ENCODE measurements at regions not wholly inside any gene's neighbourhood (a gene's known extent, or its start where the extent isn't known, plus 50 kb on each side); places are given as distances from the start of the nearest gene placed in this dataset.

DNA sequence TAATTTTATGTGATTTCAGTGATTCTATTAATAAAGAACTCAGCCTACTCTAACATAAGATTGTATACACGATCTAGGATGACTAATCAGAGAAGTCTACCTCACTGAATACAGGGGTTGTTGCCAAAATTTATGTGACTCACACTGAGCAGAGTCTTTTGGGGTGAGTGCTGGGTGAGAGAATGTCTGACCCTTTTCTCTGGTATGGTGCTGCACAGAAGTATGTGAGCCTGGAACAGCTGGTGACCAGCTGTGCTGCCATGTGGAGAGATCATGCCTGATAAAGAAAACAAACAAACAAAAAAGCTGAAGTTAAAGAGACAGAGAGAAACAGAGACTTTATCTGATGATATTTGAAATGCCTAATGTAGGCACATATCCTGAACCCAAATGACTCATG, 618.1 kb upstream of the GRIA3 start:
- no peak overlapping the region for H3K27ac ChIP-seq (ENCODE audit: control insufficient read depth, insufficient read depth)
- no peaks in the 10 kb centered on the region for H3K27me3 ChIP-seq (replicated peaks in 1 of 2; ENCODE audit: control insufficient read depth in 2 of 2, insufficient read depth in 2 of 2, low read length in 1 of 2)
- no peaks in the 10 kb centered on the region for H3K79me2 ChIP-seq (ENCODE audit: control insufficient read depth, insufficient read depth, low read length)
- intact Hi-C loops (cut with micrococcal nuclease; ENCODE audit: unreplicated experiment), result no loop called here
- H3K36me3 ChIP-seq (ENCODE audit: control insufficient read depth in 2 of 2, insufficient read depth in 2 of 2, low read length in 1 of 2), result no peaks in the 10 kb centered on the region
- ChIA-PET CTCF (no interaction called here), POLR2A (no interaction called here), RAD21 (ENCODE audit: unreplicated experiment) (no interaction called here), SMC1A (ENCODE audit: uncharacterized antibody, unreplicated experiment) (interaction anchor here (1.0 kb wide), 1 partner anchor 49 kb away, joined by 4 read pairs; no protein-coding TSS in a partner anchor)
- WGBS (ENCODE audit: insufficient coverage, insufficient replicate concordance, low lambda C conversion rate, missing lambda C conversion rate), result 0% methylated on average over 1 of the region's 1 CpG
- no peaks in the 10 kb centered on the region for H4K20me1 ChIP-seq (ENCODE audit: control insufficient read depth, insufficient read depth)
- no peak overlapping the region for H3K4me3 ChIP-seq
- BruUV-seq (replicated peaks), result no TSS peak
- H3K4me2 ChIP-seq (ENCODE audit: control insufficient read depth, insufficient read depth), result no peak overlapping the region
- H2AFZ ChIP-seq (ENCODE audit: control insufficient read depth, low read depth, low read length), result no peak overlapping the region
- no peak for FAIRE-seq
- H3K9me3 ChIP-seq (replicated peaks; ENCODE audit: control insufficient read depth, insufficient read depth, low read length), result no peaks in the 10 kb centered on the region
- no peak for DNase-seq (ENCODE audit: low read depth, low spot score)
- H3K9ac ChIP-seq (ENCODE audit: control insufficient read depth, insufficient read depth, low read length), result no peak overlapping the region
- TF ChIP-seq SRF (IDR thresholded peaks at IDR 0.05; ENCODE audit: low read depth in 2 of 2, low read length in 2 of 2), result no peak
- TF ChIP-seq, protein P1, sequence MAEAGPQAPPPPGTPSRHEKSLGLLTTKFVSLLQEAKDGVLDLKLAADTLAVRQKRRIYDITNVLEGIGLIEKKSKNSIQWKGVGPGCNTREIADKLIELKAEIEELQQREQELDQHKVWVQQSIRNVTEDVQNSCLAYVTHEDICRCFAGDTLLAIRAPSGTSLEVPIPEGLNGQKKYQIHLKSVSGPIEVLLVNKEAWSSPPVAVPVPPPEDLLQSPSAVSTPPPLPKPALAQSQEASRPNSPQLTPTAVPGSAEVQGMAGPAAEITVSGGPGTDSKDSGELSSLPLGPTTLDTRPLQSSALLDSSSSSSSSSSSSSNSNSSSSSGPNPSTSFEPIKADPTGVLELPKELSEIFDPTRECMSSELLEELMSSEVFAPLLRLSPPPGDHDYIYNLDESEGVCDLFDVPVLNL (IDR thresholded peaks at IDR 0.05; ENCODE audit: low read depth, low read length), result no peak
- TF ChIP-seq ASH2L (IDR thresholded peaks at IDR 0.05; ENCODE audit: borderline replicate concordance, low read depth), result no peak
- TF ChIP-seq ZSCAN29 (IDR thresholded peaks at IDR 0.05), result no peak
- TF ChIP-seq EZH2 (IDR thresholded peaks at IDR 0.05; ENCODE audit: borderline replicate concordance, control insufficient read depth, low read depth, low read length), result no peak
- no peaks in the 10 kb centered on the region for H3K4me1 ChIP-seq (ENCODE audit: control insufficient read depth, insufficient read depth, low read length)
- no peak for ATAC-seq
- in situ Hi-C loops (cut with MboI), result no loop called here

DNA sequence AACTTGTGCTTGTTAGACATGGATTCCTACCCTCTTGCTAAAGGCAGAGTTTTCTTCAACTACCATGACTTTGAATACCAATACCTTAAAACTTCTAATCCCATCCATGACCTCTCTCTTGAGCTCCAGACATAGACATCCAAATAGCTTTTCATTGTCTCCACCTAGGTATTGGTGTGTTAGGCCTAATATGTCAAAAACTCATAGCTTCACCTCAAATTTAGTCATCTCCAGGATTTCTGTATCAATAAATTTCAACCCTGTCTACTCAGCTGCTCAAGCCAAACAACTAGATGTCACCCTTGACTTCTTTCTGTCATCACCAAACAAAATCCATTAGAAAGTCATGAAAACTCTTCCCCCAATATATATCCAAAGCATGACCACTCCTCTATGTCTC, 617.7 kb upstream of the GRIA3 start:
- Histone ChIP-seq H3K4me1 (ENCODE audit: control insufficient read depth, insufficient read depth, low read length) (no peaks in the 10 kb centered on the region), H3K79me2 (ENCODE audit: control insufficient read depth, insufficient read depth, low read length) (no peaks in the 10 kb centered on the region), H4K20me1 (ENCODE audit: control insufficient read depth, insufficient read depth) (no peaks in the 10 kb centered on the region), H3K27ac (ENCODE audit: control insufficient read depth, insufficient read depth) (no peak overlapping the region), H3K9me3 (replicated peaks; ENCODE audit: control insufficient read depth, insufficient read depth, low read length) (no peaks in the 10 kb centered on the region), H2AFZ (ENCODE audit: control insufficient read depth, low read depth, low read length) (no peak overlapping the region), H3K4me3 (no peak overlapping the region), H3K36me3 (ENCODE audit: control insufficient read depth in 2 of 2, insufficient read depth in 2 of 2, low read length in 1 of 2) (no peaks in the 10 kb centered on the region), H3K4me2 (ENCODE audit: control insufficient read depth, insufficient read depth) (no peak overlapping the region), H3K27me3 (replicated peaks in 1 of 2; ENCODE audit: control insufficient read depth in 2 of 2, insufficient read depth in 2 of 2, low read length in 1 of 2) (no peaks in the 10 kb centered on the region), H3K9ac (ENCODE audit: control insufficient read depth, insufficient read depth, low read length) (no peak overlapping the region)
- DNase-seq (ENCODE audit: low read depth, low spot score) (no peak), ATAC-seq (no peak), FAIRE-seq (no peak)
- ChIA-PET POLR2A (no interaction called here), CTCF (interaction anchor here (0.6 kb wide), 1 partner anchor 49 kb away, joined by 3 read pairs; no protein-coding TSS in a partner anchor), RAD21 (ENCODE audit: unreplicated experiment) (no interaction called here), SMC1A (ENCODE audit: uncharacterized antibody, unreplicated experiment) (no interaction called here)
- intact Hi-C loops (cut with micrococcal nuclease; ENCODE audit: unreplicated experiment), result no loop called here
- no TSS peak for BruUV-seq (replicated peaks)
- in situ Hi-C loops (cut with MboI), result no loop called here
- TF ChIP-seq POU2F2 (IDR thresholded peaks at IDR 0.05; ENCODE audit: borderline replicate concordance, low read depth, low read length) (no peak), BRCA1 (IDR thresholded peaks at IDR 0.05; ENCODE audit: low read depth, low read length) (no peak), IKZF1 (conservative IDR thresholded peaks at IDR 0.05) (no peak), NFYB (IDR thresholded peaks at IDR 0.05; ENCODE audit: insufficient read depth, low read depth, low read length) (no peak), SMC3 (IDR thresholded peaks at IDR 0.05; ENCODE audit: borderline replicate concordance, low read length) (no peak), SIX5 (IDR thresholded peaks at IDR 0.05; ENCODE audit: low read depth, low read length, severe bottlenecking) (no peak), PAX5 (IDR thresholded peaks at IDR 0.05; ENCODE audit: borderline replicate concordance, low read depth, low read length) (no peak), TCF3 (IDR thresholded peaks at IDR 0.05; ENCODE audit: borderline replicate concordance, insufficient read depth, low read depth, low read length) (no peak), ZNF24 (IDR thresholded peaks at IDR 0.05) (no peak), SUZ12 (IDR thresholded peaks at IDR 0.05; ENCODE audit: unreplicated experiment) (no peak), DPF2 (IDR thresholded peaks at IDR 0.05) (no peak)
- TF ChIP-seq, protein P2, sequence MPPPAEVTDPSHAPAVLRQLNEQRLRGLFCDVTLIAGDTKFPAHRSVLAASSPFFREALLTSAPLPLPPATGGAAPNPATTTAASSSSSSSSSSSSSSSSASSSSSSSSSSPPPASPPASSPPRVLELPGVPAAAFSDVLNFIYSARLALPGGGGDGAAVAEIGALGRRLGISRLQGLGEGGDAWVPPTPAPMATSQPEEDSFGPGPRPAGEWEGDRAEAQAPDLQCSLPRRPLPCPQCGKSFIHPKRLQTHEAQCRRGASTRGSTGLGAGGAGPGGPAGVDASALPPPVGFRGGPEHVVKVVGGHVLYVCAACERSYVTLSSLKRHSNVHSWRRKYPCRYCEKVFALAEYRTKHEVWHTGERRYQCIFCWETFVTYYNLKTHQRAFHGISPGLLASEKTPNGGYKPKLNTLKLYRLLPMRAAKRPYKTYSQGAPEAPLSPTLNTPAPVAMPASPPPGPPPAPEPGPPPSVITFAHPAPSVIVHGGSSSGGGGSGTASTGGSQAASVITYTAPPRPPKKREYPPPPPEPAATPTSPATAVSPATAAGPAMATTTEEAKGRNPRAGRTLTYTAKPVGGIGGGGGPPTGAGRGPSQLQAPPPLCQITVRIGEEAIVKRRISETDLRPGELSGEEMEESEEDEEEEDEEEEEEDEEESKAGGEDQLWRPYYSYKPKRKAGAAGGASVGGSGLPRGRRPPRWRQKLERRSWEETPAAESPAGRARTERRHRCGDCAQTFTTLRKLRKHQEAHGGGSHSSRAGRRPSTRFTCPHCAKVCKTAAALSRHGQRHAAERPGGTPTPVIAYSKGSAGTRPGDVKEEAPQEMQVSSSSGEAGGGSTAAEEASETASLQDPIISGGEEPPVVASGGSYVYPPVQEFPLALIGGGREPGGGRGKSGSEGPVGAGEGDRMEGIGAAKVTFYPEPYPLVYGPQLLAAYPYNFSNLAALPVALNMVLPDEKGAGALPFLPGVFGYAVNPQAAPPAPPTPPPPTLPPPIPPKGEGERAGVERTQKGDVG (CRISPR knock-in tag; IDR thresholded peaks at IDR 0.05), result no peak

Measured in GM12878 (cell line).